Kidney capillary endothelial cell (primary cell): ENCODE measurements at regions not wholly inside any gene's neighbourhood (a gene's known extent, or its start where the extent isn't known, plus 50 kb on each side); places are given as distances from the start of the nearest gene placed in this dataset.
"Not testable (repeated sequence)": the region's sequence is repeated elsewhere in the genome, so short reads cannot be mapped to it uniquely, and the experiment has no call there.

Experiments
- DNase-seq: peaks from one replicate; pipeline ENCODE4 v3.0.0-alpha.2; 2018; ENCODE audit warnings: low spot score

- DNase-seq: no peak
These were observed 269.0 kb downstream of the NSUN3 start for GRCh38 chr3:94331831-94332230.

- DNase-seq: peak; percentile 50
These were observed 273.3 kb downstream of the NSUN3 start for GRCh38 chr3:94336046-94336753.

- DNase-seq: no peak
These were observed 282.2 kb downstream of the NSUN3 start for GRCh38 chr3:94345101-94345500.

DNA sequence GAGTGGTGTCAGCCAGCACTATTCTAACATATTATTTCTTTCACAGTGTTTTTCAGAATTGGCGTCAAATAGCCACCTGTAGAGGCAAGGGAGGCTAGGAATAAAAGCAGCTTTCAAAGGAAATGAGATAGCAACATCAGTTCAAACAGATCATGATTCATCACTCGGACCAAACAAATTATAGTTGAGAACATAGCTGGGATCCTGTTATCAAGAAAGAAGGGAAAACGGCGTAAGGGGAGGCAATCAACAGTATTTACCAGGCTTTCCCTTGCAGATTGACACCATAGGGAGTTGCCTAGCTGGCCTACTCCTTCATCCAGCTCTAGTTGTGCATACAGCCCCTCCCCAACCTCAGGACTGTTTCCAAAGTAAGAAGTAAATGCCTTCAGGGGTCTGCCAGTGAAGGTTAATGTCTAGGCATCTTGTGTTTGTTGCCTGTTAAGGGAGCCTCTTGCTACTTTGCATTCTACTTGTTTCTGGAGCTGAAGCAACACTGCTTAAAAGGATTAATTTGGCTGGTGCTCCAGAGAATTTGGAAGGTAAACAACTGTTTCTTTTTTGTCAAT, 286.5 kb downstream of the NSUN3 start:
- no peak for DNase-seq

DNA sequence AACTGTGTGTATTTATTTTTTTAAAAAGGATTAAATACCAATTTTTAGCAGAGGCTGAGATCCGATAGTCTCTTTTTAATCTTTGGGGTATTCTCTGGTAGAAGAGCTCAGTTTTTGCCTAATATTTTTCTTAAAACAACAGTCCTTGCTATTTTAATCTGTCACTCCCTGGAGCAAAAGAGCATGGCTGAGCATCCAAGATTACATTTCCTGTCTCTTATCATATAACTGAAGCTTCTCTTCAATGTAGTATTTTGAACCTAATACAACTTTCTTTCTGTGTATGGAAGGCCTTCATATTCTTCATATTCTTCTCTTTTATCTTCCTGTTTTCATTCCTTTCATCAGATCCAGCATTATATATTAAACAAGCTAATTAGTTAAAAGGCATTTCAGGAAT, 293.7 kb downstream of the NSUN3 start:
- DNase-seq: no peak

DNA sequence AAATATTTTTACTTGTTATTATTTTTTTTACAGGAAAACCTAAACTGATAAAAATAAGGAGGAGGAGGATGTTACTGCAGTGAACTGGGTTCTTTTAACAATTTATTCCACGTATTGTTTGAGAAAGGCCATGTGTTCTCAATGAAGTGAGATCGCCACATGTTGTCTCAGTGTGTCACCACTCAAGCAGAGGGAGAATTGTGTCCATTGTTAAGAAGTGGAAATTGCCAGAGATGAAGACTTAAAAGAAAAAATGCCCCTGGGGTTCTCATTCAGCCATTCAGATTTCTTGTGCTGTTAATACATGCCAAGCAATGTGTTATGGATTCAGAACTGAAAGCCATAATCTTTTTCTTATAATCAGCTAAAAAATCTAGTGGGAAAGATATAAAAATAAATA, 297.1 kb downstream of the NSUN3 start:
- DNase-seq: no peak

- no peak for DNase-seq
These were observed 298.1 kb downstream of the NSUN3 start for GRCh38 chr3:94360987-94361386.

GRCh38 chr3:94362393-94362792, 299.5 kb downstream of the NSUN3 start:
- DNase-seq: no peak

DNA sequence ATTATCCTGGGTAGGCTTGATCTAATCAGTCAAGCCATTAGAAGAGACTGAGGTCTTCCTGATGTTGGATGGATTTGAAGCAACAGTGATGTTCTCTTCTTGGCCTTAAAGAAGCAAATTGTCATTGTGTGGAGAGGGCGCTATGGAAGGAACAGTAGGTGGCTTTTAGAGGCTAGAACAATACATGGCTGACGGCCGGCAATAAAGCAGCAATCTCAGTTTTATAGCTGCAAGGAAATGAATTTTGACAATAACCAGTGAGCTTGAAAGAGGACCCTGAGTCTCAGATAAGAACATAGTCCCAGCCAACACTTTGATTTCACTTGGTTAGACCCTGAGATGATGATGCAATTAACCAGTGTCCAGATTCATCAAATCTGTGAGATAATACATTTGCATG, 302.1 kb downstream of the NSUN3 start:
- no peak for DNase-seq

GRCh38 chr3:94372026-94372425, 309.2 kb downstream of the NSUN3 start:
- DNase-seq: no peak

- DNase-seq: no peak
These were observed 310.6 kb downstream of the NSUN3 start for GRCh38 chr3:94373456-94373855.

- no peak for DNase-seq
These were observed 311.7 kb downstream of the NSUN3 start for GRCh38 chr3:94374439-94375161.

DNA sequence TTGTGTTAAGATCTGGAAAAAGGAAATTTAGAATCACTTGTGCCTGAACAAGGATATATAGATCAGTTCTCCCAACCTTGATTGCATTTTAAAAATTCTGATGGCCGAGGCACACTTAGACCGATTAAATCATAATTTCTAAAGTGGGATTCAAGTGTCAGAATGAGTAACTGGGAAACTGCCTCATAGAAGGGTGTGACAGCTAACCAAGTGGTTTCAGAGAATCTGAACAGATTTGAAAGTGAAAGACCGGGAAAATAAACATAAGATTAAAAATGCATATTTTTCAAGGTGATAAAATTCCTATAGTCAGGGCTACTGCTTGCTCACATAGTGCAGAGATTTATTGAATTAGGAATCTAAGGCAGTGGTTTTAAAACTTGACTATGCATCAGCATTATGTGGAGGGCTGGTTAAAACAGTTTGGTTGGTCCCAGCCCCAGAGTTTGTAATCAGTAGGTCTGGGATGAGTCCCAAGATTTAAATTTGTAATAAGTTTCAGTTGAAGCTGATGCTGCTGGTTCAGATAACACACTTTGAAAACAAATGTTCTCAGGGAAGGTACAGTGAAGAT, 314.3 kb downstream of the NSUN3 start:
- not testable (repeated sequence) for DNase-seq

DNA sequence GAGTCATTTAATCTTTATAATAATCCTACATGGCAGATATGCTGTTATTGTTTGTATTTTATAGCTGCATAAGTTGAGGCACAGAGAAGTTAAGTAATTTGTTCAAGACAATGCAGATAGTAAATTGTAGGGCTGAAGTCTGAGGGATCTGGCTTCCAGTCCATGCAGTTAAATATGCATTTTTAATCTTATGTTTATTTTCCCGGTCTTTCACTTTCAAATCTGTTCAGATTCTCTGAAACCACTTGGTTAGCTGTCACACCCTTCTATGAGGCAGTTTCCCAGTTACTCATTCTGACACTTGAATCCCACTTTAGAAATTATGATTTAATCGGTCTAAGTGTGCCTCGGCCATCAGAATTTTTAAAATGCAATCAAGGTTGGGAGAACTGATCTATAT, 315.0 kb downstream of the NSUN3 start:
- not testable (repeated sequence) for DNase-seq

DNA sequence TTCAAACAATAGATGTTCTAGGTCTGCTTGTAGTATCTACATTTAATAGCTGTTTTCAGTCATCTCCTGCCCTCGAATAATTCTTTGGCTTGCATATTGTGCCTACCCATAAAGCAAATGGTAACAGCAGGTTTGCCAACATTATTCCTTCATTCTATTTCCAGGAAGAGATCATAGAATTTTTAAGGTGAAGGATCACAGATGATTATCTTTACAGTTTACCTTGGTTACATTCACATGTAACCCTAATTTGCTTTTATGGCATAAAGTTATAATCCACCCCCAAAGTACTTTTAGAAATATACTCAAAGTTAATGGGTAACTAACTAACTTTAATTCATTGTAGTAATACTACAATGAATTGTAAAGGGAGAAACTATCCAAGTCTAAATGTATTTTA, 315.5 kb downstream of the NSUN3 start:
- DNase-seq: no peak

DNA sequence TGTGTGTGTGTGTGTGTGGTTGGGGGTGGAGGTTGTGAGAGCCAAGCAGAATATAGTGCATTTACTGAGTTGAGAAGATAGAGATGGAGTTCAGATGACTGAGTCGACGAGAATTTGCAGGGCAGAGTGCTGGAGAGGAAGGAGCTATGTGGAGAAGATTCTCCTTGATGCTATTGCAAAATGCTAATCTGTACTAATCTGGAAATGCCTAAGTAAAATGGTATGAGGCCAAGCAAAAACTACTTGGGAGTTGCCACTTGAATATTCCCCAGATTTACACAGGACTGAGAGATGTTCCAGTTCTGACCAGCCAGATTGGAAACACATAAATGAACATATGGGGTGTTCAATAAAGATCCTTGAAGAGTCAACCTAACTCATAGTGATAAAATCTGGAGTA, 316.4 kb downstream of the NSUN3 start:
- DNase-seq: no peak

GRCh38 chr3:94394885-94395284, 332.0 kb downstream of the NSUN3 start:
- DNase-seq: no peak

DNA sequence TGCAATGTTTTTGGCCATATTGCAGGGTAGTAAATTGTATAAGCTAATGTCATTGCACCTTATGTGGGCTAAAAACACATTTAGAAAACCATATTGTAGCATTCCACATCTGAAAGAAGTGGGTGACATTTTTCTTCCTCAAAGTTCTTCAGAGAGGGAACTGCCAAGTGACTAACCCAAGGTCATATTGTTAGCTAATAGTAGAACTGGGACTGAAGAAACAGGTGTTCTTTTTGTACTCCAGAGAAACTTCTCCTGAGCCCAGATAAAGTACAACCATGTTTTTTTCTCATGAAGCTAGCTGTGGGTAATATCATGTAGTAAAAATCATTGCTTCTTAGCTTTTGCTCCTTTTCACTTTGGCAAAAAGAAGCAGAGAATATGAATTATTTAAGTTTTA, 333.0 kb downstream of the NSUN3 start:
- no peak for DNase-seq

GRCh38 chr3:94398036-94398435, 335.2 kb downstream of the NSUN3 start:
- no peak for DNase-seq

GRCh38 chr3:94401466-94401865, 338.6 kb downstream of the NSUN3 start:
- DNase-seq: no peak

DNA sequence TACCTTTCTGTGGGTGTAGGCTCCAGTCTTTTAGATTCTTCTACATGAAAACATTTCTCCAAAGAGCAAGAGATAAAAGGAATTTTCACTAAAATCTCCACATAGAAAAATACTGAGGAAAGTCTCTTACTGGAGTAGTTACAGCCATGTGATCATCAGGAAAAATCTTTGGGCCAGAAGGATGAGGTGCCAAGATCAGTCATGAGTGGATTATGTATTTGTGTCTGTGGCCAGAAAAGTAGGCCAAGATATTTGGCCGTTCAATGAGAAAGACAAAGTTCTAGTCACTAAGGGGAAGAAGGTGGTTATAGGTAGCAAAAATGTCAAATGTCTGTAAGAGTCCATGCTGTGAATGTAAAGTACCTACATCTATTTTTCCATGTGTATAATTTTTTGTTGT, 339.3 kb downstream of the NSUN3 start:
- no peak for DNase-seq

DNA sequence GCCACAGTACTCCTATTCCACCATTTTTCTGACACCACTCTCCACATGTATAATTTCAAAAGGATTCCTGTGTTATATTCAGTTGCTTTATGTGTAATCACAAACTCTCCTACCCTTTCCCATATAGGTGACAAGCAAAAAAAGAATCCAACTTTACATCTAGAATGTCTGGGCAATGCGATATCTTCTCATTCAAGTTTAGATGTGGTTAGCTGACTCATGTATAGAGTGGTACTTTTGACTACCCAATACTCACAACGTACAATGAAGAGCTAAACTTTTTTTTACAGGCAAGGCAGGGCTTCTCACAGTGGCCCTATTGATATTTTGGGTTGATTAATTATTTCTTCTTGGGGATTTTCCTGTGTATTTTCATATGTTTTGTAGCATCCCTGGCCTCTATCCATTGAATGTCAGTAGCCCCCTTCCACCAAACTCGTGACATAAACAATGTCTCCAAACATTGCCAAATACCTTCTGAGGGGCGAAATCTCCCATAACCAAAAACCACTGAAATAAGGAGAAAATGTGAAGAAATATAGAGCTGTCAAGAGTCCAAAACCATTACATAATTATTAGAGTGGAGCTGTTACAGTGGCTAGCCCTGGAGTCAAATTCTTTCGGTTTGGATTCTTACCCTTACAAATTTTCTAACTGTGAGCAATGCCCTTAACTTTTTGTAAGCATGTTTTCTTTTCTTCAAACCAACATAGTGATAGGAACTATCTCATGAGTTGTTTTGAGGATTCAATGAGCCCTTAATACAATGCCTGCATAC, 342.6 kb downstream of the NSUN3 start:
- no peak for DNase-seq
